ENCODE measurements at regions not wholly inside any gene's neighbourhood (a gene's known extent, or its start where the extent isn't known, plus 50 kb on each side); places are given as distances from the start of the nearest gene placed in this dataset.
"Not testable (repeated sequence)": the region's sequence is repeated elsewhere in the genome, so short reads cannot be mapped to it uniquely, and the experiment has no call there.

DNA sequence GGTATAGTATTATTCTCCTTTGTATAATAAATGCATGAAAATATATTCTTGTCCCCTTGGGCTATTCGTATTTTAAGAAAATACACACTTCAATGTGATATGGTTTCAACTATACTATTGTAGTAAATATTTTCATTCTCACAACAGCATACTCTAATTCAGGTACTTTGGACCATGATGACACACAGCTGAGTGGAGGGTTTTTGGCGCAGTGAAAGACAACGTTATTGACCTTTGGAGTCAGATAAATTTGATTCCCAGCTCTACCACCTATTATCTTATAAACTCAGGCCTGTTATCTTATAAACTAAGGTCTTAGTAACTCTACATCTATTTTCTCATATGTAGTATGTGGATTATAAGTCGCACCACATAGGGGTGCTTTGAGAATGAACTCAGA lies 895.9 kb upstream of the DDX18 start:
- no peak for TF ChIP-seq POLR2A (IDR thresholded peaks at IDR 0.05; ENCODE audit: low read depth, low read length)
- DNase-seq (ENCODE audit: insufficient read length, low spot score) (no peak), FAIRE-seq (no peak)

DNA sequence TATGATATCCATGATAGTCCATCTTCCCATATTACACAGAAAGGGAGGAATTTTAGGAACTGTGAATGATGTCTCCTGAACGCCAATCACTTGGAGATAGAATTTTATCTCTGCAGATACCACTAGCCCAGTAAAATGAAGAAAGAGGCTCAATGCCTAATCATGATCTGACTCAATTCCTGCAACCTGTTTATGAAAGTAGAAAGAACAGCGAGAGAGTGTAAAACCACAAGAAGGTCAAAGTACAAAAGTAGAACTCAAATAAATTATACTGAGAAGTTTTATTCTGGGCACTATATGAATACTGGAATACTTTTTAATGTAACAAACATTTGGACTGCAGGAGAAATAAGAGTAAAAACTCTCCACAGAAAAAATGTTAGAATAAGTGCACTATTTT lies 892.1 kb upstream of the DDX18 start:
- DNase-seq (ENCODE audit: insufficient read length, low spot score) (no peak), FAIRE-seq (no peak)
- TF ChIP-seq POLR2A (IDR thresholded peaks at IDR 0.05; ENCODE audit: low read depth, low read length), result no peak

DNA sequence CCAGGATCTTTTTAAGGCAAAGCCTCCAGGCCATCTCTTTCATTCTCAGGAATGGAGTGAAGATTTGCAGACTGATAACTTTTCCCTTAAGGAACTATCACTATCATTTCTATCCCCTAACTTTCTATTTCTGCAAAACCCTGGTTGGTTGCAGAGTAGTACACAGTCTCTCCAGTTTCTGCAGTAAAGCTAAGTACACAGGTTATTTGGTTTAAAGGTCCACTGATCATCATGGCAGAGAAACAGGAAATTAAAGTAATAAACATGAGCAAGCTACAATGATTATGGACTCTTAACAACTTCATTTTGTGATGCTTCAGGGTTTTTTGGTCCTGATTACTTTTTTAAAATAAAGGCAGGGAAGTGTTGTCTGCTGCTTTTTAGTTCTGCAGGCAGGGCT lies 890.0 kb upstream of the DDX18 start:
- FAIRE-seq, result no peak
- no peak for TF ChIP-seq POLR2A (IDR thresholded peaks at IDR 0.05; ENCODE audit: low read depth, low read length)
- DNase-seq (ENCODE audit: insufficient read length, low spot score), result no peak

DNA sequence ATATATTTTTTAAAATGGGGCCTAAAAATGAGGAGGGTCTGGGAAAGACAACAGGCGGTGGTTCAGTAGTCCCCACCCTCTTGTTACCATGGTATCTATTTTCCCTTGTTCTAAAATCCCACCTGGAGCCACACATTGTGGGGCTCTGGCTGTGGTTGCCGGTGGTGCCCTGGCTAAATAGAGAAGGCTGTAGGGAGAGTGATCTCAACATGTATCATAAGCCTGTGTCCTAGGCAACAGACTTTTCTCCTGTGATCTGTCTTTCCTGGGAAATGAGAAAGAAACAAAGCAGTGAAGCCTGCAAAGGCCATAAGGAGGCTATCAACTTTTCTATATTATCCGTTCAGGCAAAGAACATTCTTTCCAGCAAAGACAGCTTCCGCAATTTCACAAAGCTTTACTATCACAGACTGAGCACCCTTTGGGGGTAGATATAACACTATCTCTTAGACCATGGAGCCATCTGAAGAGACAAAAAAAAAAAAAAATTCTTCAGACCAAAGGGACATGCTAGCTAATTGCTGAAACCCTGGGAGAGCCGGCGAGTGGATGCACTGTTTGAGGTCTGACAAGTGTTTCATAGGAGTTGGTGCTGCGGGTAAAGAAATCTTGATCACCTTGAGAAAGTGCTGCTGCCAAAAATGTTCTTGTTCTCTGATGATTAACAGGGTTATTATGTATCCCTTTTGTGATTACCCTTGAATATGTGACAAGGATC lies 879.2 kb upstream of the DDX18 start:
- DNase-seq (ENCODE audit: insufficient read length, low spot score), result no peak
- no peak for FAIRE-seq
- no peak for TF ChIP-seq POLR2A (IDR thresholded peaks at IDR 0.05; ENCODE audit: low read depth, low read length)

DNA sequence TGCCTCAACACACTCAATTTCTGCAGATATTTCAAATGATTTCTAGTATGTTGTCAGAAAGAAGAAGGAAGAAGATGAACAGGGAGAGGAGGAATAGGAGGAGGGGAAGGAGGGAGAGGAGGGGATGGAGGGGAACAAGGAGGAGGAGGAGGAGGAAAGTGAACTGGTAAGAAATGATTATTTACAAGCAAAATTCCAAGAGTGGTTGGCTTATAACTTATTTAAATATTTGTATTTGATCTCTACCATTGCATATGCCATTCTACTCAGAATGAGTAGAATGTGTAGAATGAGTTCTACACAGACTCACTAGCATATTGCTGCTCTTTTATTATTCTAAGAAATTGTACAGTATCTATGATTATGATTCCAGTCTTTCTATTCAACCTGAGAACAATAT lies 866.2 kb upstream of the DDX18 start:
- no peak for DNase-seq (ENCODE audit: insufficient read length, low spot score)
- TF ChIP-seq POLR2A (IDR thresholded peaks at IDR 0.05; ENCODE audit: low read depth, low read length), result no peak
- FAIRE-seq, result no peak

DNA sequence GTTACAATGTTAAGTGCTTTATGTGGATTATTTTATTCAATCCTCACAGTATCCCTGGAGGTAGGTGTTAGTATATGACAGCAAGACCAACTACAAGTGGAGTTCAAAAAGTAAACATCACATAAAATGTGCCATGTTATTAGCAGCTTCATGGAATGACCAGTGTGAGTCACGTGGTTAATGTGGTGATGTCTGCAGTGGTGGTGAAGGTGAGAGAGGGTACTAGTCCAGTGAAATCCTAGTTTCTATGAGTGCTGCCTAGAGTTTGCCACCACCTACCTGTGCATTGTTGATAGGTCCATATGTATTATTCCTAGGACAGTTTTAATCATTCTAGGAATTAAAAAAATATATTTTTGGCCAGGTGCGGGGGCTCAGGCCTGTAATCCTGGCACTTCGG lies 865.2 kb upstream of the DDX18 start:
- no peak for TF ChIP-seq POLR2A (IDR thresholded peaks at IDR 0.05; ENCODE audit: low read depth, low read length)
- FAIRE-seq, result no peak
- no peak for DNase-seq (ENCODE audit: insufficient read length, low spot score)

DNA sequence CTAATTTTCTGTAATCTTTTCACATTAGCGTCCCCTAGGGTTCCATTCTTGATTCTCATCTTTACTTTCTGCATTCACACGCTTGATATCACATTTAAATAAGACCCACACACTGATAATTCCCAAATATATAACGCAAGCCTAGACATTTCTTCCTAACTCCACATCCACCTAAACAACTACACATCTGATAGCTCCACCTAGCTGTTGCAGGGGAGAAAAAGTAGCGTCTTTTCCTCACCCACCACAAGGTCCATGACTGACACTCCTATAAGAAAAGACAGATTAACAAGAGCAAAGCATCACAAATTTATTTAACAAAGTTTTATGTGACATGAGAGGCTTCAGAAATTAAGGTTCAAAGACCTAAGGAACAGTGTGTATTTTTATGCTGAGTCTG lies 862.2 kb upstream of the DDX18 start:
- FAIRE-seq, result no peak
- no peak for TF ChIP-seq POLR2A (IDR thresholded peaks at IDR 0.05; ENCODE audit: low read depth, low read length)
- DNase-seq (ENCODE audit: insufficient read length, low spot score), result no peak

DNA sequence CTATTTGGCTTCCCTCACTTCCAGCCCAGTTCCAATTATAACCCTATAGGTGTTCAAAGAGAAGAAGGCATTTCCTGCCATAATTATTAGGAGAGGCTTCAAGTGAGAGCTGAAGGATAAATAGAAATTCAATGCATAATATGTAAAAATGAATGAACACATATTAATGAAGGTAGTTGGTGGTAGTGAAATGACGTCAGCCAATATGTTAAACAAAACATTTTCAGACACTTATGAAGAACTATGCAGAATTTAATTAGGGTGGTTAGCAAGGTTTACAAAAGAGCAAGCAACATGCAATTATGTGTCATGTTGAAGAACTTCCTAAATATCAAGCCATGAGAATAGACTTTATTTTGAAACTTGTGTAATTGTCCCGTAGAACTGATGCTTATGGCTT lies 858.8 kb upstream of the DDX18 start:
- DNase-seq (ENCODE audit: insufficient read length, low spot score) (no peak), FAIRE-seq (no peak)
- TF ChIP-seq POLR2A (IDR thresholded peaks at IDR 0.05; ENCODE audit: low read depth, low read length), result no peak

DNA sequence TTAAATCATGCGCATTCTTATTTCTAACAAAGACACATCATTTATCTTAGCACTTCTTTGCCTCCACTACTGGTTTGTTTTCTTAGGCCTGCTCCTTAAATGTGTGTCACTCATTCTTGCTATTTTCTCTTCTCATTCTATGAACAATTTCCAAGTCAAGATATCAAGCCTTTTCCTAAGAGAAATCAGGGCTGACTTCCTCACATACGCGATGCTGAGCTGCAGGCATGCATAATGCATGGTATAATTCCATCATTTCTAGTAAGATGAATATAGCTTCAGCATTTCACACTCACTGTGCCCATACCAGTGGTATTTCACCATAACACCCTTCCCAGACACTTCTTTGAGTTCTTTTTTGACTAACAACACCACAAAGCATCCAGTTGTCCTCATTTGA lies 838.9 kb upstream of the DDX18 start:
- FAIRE-seq, result no peak

DNA sequence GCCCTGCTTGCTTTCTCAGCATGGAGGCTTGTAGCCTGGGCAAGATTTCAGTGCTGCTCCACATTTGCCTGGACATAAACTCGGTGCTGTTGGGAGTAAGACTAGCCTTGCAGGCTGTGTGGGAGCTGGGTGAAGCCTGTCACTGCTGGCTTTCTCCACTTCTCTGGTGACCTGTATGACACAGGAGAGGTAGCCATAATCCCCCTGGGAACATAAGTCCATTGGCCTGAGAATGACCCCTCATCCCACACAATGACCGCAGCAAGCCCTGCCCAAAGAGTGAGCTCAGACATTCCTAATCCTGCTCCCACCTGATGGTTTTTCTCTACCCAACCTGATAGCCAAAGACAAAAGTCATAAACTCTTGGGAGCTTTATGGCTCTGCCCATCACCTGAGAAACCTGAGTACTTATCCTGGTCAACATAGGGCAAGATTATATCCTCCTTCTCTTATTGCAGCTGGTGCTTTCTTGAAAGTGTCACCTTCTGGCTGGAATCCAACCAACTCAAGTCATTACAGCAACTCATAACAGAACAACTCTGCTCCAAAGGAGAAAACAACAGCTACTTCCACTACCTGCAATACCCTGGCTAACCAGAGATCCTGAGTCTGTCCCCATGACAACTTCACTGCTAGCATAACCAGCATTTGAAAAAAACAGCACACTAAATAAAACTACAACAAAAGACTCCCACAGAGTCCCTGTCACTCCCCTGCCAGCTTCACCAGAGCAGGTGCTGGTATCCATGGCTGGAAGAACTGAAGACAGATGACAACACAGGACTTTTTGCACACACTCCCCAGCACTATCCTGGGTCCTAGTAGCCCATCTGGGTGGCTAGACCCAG lies 834.4 kb upstream of the DDX18 start:
- TF ChIP-seq POLR2A (IDR thresholded peaks at IDR 0.05; ENCODE audit: low read depth, low read length), result no peak
- no peak for FAIRE-seq
- DNase-seq (ENCODE audit: insufficient read length, low spot score), result no peak

More for the DNA sequence above, 838.9 kb upstream of the DDX18 start:
- no peak for TF ChIP-seq POLR2A (IDR thresholded peaks at IDR 0.05; ENCODE audit: low read depth, low read length)
- no peak for DNase-seq (ENCODE audit: insufficient read length, low spot score)

DNA sequence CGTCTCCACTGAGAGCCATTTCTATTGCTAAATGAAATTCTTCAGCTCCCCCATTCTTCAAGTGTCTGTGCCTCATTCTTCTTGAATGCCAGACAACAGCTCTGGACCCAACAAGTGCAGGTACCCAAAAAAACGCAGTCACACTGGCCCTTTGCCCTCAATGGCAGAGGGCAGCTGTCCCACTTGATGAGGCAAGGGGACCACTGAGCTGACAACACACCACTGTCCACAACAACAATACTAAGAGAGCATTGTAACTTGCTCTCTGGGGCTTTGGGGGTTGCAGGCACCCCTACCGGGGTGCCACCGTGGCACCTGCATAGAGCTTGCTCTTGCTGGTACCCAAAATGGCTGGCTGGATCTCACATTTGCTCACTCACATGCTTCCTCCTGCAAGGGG lies 827.0 kb upstream of the DDX18 start:
- no peak for TF ChIP-seq POLR2A (IDR thresholded peaks at IDR 0.05; ENCODE audit: low read depth, low read length)
- FAIRE-seq (no peak), DNase-seq (ENCODE audit: insufficient read length, low spot score) (no peak)

DNA sequence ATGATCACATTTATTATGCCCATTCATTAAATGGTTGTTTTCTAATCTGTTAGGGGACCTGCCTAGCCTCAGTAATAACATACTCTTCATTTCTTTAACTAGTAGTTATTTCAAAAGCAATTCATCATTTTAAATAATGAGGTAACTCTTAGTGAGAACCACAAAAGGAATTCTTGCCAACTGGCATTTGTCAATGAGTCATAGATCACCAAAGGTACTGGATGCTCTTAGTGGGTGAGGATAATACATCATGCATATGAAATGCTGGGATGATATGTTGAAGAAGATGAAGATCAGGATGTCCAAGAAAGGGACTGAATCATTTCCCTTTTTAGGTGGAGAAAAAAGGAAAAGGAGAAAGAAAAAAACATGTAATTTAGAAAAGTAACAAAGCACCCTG lies 826.2 kb upstream of the DDX18 start:
- no peak for FAIRE-seq
- DNase-seq (ENCODE audit: insufficient read length, low spot score), result no peak
- no peak for TF ChIP-seq POLR2A (IDR thresholded peaks at IDR 0.05; ENCODE audit: low read depth, low read length)

DNA sequence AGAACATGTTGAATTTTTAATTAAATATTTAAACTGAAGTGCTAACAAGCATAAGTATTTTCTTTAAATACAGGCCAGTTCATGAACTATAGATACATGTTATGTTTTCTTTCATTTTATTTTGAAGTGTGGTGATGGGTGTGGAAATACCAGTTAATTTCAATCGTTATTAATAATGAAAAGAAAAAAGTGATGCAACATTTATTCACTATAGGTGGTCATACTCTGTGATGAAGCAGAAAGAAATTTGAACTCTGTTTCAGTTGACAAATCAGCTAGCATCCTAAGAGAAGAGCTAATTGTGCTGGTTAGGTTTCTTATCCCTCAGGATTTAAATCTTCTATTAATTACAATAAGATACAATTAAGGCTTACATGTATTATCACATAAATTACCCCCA lies 795.1 kb upstream of the DDX18 start:
- no peak for FAIRE-seq
- no peak for DNase-seq (ENCODE audit: insufficient read length, low spot score)
- no peak for TF ChIP-seq POLR2A (IDR thresholded peaks at IDR 0.05; ENCODE audit: low read depth, low read length)

DNA sequence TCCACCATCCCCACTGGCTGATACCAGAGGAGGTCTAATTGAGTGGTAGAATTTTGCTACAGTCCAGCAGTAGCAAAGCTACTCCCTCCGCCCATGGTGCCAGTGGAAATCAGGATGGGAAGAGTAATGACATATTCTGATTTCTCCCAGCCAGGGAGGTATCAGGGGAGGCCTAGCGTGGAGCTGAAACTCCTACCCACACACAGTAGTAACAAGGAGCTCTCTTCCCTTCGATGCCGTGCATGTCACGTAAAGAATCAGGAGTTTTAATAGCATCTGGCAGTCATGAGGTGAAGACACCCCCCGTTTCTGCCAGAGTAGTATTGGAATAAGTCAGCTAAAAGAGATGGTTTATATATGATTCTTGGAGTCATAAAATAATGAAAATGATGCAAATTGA lies 786.8 kb upstream of the DDX18 start:
- no peak for TF ChIP-seq POLR2A (IDR thresholded peaks at IDR 0.05; ENCODE audit: low read depth, low read length)
- no peak for DNase-seq (ENCODE audit: insufficient read length, low spot score)
- no peak for FAIRE-seq

DNA sequence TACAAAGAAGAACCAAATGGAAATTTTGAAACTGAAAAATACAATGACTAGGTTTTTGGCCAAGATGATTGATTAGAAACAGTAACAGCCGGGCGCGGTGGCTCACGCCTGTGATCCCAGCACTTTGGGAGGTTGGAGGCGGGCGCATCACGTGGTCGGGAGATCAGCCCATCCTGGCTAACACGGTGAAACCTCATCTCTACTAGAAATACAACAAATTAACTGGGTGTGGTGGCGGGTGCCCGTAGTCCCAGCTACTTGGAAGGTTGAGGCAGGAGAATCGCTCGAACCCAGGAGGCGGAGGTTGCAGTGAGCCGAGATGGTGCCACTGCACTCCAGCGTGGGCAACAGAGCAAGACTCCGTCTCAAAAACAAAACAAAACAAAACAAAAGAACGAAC lies 785.8 kb upstream of the DDX18 start:
- FAIRE-seq; DNase-seq (ENCODE audit: insufficient read length, low spot score): not testable (repeated sequence)

All from H54 (cell line).